GM19468 (cell line): ENCODE measurements at regions not wholly inside any gene's neighbourhood (a gene's known extent, or its start where the extent isn't known, plus 50 kb on each side); places are given as distances from the start of the nearest gene placed in this dataset.
"Not testable (repeated sequence)": the region's sequence is repeated elsewhere in the genome, so short reads cannot be mapped to it uniquely, and the experiment has no call there.

Experiments
- ATAC-seq: cut with Tn5 transposase; IDR thresholded peaks from one replicate; pipeline ENCODE4 v1.9.1; 2021; ENCODE audit warnings: mild to moderate bottlenecking, moderate library complexity, moderate number of reproducible peaks; ENCODE audit not compliant: unreplicated experiment; ENCODE audit errors: extremely low read depth

- ATAC-seq = no peak
These were observed 277.8 kb upstream of the CYRIA start for GRCh38 chr2:16943279-16943958.

DNA sequence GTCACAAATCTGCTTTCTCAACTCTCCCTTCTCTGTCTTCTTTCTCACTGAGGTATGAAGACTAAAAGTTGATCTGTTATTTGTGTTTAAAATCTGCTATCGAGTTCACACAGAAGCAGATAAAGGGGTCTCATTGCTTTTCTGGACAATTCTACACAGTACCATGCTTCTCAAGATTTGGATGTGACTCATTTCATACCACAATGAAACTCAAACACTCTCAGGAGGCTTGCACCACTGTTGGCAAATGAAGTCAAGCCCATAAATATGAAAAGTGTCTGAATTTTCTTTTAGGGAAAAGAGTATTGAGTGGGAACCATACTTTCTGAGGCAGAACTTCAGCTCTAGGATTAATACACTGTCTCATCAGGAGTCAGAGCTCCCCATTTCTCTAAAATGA is 274.6 kb upstream of the CYRIA start:
- no peak for ATAC-seq

GRCh38 chr2:16939771-16940170 is 274.1 kb upstream of the CYRIA start:
- ATAC-seq = no peak

- ATAC-seq = no peak
These were observed 267.7 kb upstream of the CYRIA start for GRCh38 chr2:16933355-16933754.

GRCh38 chr2:16932826-16933225 is 267.2 kb upstream of the CYRIA start:
- no peak for ATAC-seq

DNA sequence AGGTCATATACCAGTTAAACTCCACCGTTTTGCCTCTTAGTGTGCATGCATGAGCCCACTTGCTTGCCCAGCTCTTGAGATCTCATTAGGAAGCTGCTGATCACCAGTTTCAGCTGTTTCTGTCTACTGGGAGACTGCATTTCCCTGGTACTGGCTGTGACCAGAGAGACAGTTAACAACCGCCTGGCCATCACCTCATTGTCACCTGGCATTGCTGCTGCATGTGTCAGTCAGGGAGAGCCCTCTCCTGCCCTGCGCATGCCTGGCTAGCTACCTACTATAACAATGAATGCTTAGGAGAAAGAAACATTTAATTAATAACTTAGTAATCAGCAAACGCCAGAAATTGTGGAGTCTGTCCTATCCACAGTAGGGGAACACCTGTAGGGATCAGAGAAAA is 265.8 kb upstream of the CYRIA start:
- no peak for ATAC-seq

DNA sequence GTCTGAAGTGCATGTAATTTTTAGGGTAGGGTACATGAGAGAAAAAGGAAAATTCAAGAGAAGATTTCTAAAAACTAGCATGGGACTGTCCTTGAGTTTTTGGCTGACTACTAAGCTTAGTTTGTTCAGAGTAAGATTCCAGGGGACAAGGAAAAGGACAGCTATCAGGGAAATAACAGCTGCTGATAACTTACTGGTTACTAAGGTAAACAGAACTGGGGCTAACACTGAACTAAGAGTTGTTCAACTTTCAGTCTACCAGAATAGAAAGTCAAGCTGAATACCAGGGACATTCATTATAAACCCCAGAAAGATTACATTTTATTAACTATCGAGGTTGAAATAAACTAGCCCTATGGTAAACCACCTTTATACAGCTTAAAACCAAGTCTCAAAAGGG is 261.8 kb upstream of the CYRIA start:
- ATAC-seq = no peak

GRCh38 chr2:16925145-16925544 is 259.5 kb upstream of the CYRIA start:
- no peak for ATAC-seq

- not testable (repeated sequence) for ATAC-seq
These were observed 249.7 kb upstream of the CYRIA start for GRCh38 chr2:16915341-16915755.

DNA sequence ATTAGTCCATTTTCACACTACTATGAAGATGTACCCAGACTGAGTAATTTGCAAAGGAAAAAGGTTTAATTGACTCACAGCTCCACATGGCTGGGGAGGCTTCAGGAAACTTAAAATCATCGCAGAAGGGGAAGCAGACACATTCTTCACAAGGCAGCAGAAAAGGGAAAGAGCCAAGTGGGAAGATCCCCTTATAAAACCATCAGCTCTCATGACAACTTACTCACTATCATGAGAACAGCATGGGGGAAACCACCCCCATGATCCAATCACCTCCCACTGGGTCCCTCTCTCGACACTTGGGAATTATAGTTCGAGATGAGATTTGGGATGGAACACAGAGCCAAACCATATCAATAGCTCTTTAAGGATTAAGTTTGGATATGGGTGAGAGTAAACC is 246.1 kb upstream of the CYRIA start:
- no peak for ATAC-seq

GRCh38 chr2:16908656-16909055 is 243.0 kb upstream of the CYRIA start:
- no peak for ATAC-seq

GRCh38 chr2:16907645-16908282 is 242.1 kb upstream of the CYRIA start:
- ATAC-seq = no peak

- ATAC-seq = not testable (repeated sequence)
These were observed 239.7 kb upstream of the CYRIA start for GRCh38 chr2:16905325-16905724.

DNA sequence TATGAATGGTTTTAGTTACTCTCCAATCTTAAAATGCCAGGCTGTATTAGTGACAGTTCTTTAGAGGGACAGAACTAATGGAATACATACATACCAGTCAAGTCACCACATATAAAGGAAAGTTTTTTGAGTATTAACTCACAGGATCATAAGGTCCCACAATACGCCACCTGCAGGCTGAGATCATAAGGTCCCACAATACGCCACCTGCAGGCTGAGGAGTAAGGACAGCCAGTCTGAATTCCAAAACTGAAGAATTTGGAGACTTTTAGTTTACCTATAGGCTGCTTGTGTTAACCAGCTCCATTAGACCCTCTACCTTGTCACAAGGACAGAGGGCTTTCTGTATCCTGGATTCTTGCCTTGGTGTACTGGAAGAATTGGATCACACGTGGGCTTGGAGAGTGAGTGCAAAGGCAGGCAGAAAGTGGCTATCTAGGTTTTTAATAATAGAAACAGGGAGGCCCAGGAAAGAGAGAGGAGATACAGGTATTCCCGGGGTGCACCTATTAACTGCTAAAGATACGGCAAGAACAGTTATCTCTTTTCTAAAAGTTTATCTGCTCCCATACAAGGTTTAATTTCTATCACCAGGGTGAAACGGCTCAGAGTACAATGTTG is 234.9 kb upstream of the CYRIA start:
- ATAC-seq = peak; percentile 37

- no peak for ATAC-seq
These were observed 234.3 kb upstream of the CYRIA start for GRCh38 chr2:16899958-16900357.

GRCh38 chr2:16890081-16890480 is 224.4 kb upstream of the CYRIA start:
- no peak for ATAC-seq

- no peak for ATAC-seq
These were observed 219.4 kb upstream of the CYRIA start for GRCh38 chr2:16885027-16885426.

GRCh38 chr2:16882706-16883105 is 217.1 kb upstream of the CYRIA start:
- no peak for ATAC-seq

- no peak for ATAC-seq
These were observed 215.5 kb upstream of the CYRIA start for GRCh38 chr2:16881122-16881521.

GRCh38 chr2:16871411-16871810 is 205.8 kb upstream of the CYRIA start:
- no peak for ATAC-seq

- ATAC-seq = no peak
These were observed 204.9 kb upstream of the CYRIA start for GRCh38 chr2:16870491-16871076.
